ENCODE measurements at regions not wholly inside any gene's neighbourhood (a gene's known extent, or its start where the extent isn't known, plus 50 kb on each side); places are given as distances from the start of the nearest gene placed in this dataset.

DNA sequence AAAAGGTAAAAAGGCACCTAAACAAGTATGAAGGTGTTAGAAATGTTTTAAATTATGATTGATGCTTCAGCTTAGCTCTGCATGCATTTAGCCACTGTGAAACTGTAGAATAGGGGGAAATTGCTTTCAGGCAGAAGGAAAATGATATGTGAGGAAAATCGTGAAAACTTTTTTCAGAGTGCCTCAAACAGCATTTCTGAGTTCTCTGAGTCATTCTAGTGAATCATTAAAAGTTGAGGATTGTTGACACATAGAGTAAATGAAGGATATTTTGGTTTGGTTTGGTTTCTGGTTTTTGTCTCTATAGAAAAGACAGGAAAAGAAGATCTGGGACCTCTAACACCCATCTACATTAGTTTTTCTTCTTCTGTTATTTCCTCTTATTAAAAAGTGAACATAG, 332.5 kb upstream of the TRAM1L1 start:
- H3K9ac ChIP-seq (ENCODE audit: low read depth, low read length, poor library complexity): no peak overlapping the region
- no peak overlapping the region for H2AFZ ChIP-seq (ENCODE audit: low read length)
- no peaks in the 10 kb centered on the region for H3K9me3 ChIP-seq (replicated peaks in 1 of 2; ENCODE audit: control insufficient read depth in 2 of 2, insufficient read depth in 1 of 2, low read depth in 1 of 2, low read length in 2 of 2)
- H2BK120ac ChIP-seq (ENCODE audit: low read depth, low read length): no peak overlapping the region
- H2BK12ac ChIP-seq (ENCODE audit: low read length): no peak overlapping the region
- H4K8ac ChIP-seq (ENCODE audit: low read depth, low read length): no peak overlapping the region
- no CpG with 5 or more reads among the region's 1 CpG for WGBS, 2 donors (ENCODE audit: extremely low coverage in 2 of 2, insufficient read length in 2 of 2, insufficient replicate concordance in 1 of 2)
- H3K23ac ChIP-seq (ENCODE audit: low read depth, low read length, poor library complexity): no peak overlapping the region
- no peak overlapping the region for H2AK5ac ChIP-seq (ENCODE audit: low read depth, low read length)
- no peaks in the 10 kb centered on the region for H3K4me1 ChIP-seq (ENCODE audit: control insufficient read depth in 2 of 2, insufficient read depth in 1 of 2, low read depth in 1 of 2, low read length in 2 of 2)
- no peak overlapping the region for H2BK5ac ChIP-seq (ENCODE audit: low read length)
- H2BK15ac ChIP-seq (ENCODE audit: low read length): no peak overlapping the region
- H3K14ac ChIP-seq (ENCODE audit: low read length): no peak overlapping the region
- no peak overlapping the region for H3K27ac ChIP-seq (replicated peaks; ENCODE audit: low read length)
- no peak overlapping the region for H4K91ac ChIP-seq (ENCODE audit: low read depth, low read length, poor library complexity)
- H3K79me1 ChIP-seq (ENCODE audit: low read depth, low read length): no peaks in the 10 kb centered on the region
- no peak for DNase-seq (ENCODE audit: low spot score)
- no peaks in the 10 kb centered on the region for H3K36me3 ChIP-seq (replicated peaks in 1 of 2; ENCODE audit: control insufficient read depth in 2 of 2, insufficient read depth in 2 of 2, low read length in 2 of 2)
- no peak overlapping the region for H3K4ac ChIP-seq (ENCODE audit: low read length)
- H3K18ac ChIP-seq (ENCODE audit: low read length): no peak overlapping the region
- no peak overlapping the region for H3K4me2 ChIP-seq (ENCODE audit: insufficient read depth, low read length, poor library complexity, severe bottlenecking)
- no peaks in the 10 kb centered on the region for H3K27me3 ChIP-seq (ENCODE audit: control insufficient read depth in 3 of 3, insufficient read depth in 3 of 3, low read depth in 1 of 3, low read length in 3 of 3)
- no peak overlapping the region for H3K4me3 ChIP-seq (ENCODE audit: low read length in 2 of 2)

- Histone ChIP-seq H4K91ac (ENCODE audit: low read depth, low read length, poor library complexity) (no peak overlapping the region), H2AFZ (ENCODE audit: low read length) (no peak overlapping the region), H2BK15ac (ENCODE audit: low read length) (no peak overlapping the region), H2BK120ac (ENCODE audit: low read depth, low read length) (no peak overlapping the region), H3K9me3 (replicated peaks in 1 of 2; ENCODE audit: control insufficient read depth in 2 of 2, insufficient read depth in 1 of 2, low read depth in 1 of 2, low read length in 2 of 2) (no peaks in the 10 kb centered on the region), H3K4me1 (ENCODE audit: control insufficient read depth in 2 of 2, insufficient read depth in 1 of 2, low read depth in 1 of 2, low read length in 2 of 2) (no peaks in the 10 kb centered on the region), H2BK5ac (ENCODE audit: low read length) (no peak overlapping the region), H3K23ac (ENCODE audit: low read depth, low read length, poor library complexity) (no peak overlapping the region), H3K27ac (replicated peaks; ENCODE audit: low read length) (no peak overlapping the region), H3K14ac (ENCODE audit: low read length) (no peak overlapping the region), H4K8ac (ENCODE audit: low read depth, low read length) (no peak overlapping the region), H3K27me3 (ENCODE audit: control insufficient read depth in 3 of 3, insufficient read depth in 3 of 3, low read depth in 1 of 3, low read length in 3 of 3) (no peaks in the 10 kb centered on the region), H3K9ac (ENCODE audit: low read depth, low read length, poor library complexity) (no peak overlapping the region), H3K4me2 (ENCODE audit: insufficient read depth, low read length, poor library complexity, severe bottlenecking) (no peak overlapping the region), H3K4me3 (ENCODE audit: low read length in 2 of 2) (no peak overlapping the region), H3K4ac (ENCODE audit: low read length) (no peak overlapping the region), H3K79me1 (ENCODE audit: low read depth, low read length) (no peaks in the 10 kb centered on the region), H2BK12ac (ENCODE audit: low read length) (no peak overlapping the region), H3K18ac (ENCODE audit: low read length) (no peak overlapping the region), H3K36me3 (replicated peaks in 1 of 2; ENCODE audit: control insufficient read depth in 2 of 2, insufficient read depth in 2 of 2, low read length in 2 of 2) (no peaks in the 10 kb centered on the region), H2AK5ac (ENCODE audit: low read depth, low read length) (no peak overlapping the region)
- no peak for DNase-seq (ENCODE audit: low spot score)
- WGBS, 2 donors (ENCODE audit: extremely low coverage in 2 of 2, insufficient read length in 2 of 2, insufficient replicate concordance in 1 of 2): no CpG with 5 or more reads among the region's 1 CpG
Observed at GRCh38 chr4:117420948-117421347, 335.6 kb upstream of the TRAM1L1 start.

- no peaks in the 10 kb centered on the region for H3K27me3 ChIP-seq (ENCODE audit: control insufficient read depth in 3 of 3, insufficient read depth in 3 of 3, low read depth in 1 of 3, low read length in 3 of 3)
- no peak overlapping the region for H3K23ac ChIP-seq (ENCODE audit: low read depth, low read length, poor library complexity)
- H3K79me1 ChIP-seq (ENCODE audit: low read depth, low read length): no peaks in the 10 kb centered on the region
- no peak overlapping the region for H3K27ac ChIP-seq (replicated peaks; ENCODE audit: low read length)
- H3K14ac ChIP-seq (ENCODE audit: low read length): no peak overlapping the region
- no peak overlapping the region for H2BK120ac ChIP-seq (ENCODE audit: low read depth, low read length)
- H2BK12ac ChIP-seq (ENCODE audit: low read length): no peak overlapping the region
- H4K8ac ChIP-seq (ENCODE audit: low read depth, low read length): no peak overlapping the region
- no peak overlapping the region for H2AFZ ChIP-seq (ENCODE audit: low read length)
- no peak overlapping the region for H2BK5ac ChIP-seq (ENCODE audit: low read length)
- H3K4ac ChIP-seq (ENCODE audit: low read length): no peak overlapping the region
- no peak overlapping the region for H2BK15ac ChIP-seq (ENCODE audit: low read length)
- H3K9ac ChIP-seq (ENCODE audit: low read depth, low read length, poor library complexity): no peak overlapping the region
- H3K36me3 ChIP-seq (replicated peaks in 1 of 2; ENCODE audit: control insufficient read depth in 2 of 2, insufficient read depth in 2 of 2, low read length in 2 of 2): no peaks in the 10 kb centered on the region
- H3K9me3 ChIP-seq (replicated peaks in 1 of 2; ENCODE audit: control insufficient read depth in 2 of 2, insufficient read depth in 1 of 2, low read depth in 1 of 2, low read length in 2 of 2): no peaks in the 10 kb centered on the region
- no CpG with 5 or more reads among the region's 4 CpGs for WGBS, 2 donors (ENCODE audit: extremely low coverage in 2 of 2, insufficient read length in 2 of 2, insufficient replicate concordance in 1 of 2)
- H3K4me1 ChIP-seq (ENCODE audit: control insufficient read depth in 2 of 2, insufficient read depth in 1 of 2, low read depth in 1 of 2, low read length in 2 of 2): no peaks in the 10 kb centered on the region
- DNase-seq (ENCODE audit: low spot score): no peak
- H3K4me3 ChIP-seq (ENCODE audit: low read length in 2 of 2): no peak overlapping the region
- no peak overlapping the region for H3K4me2 ChIP-seq (ENCODE audit: insufficient read depth, low read length, poor library complexity, severe bottlenecking)
- no peak overlapping the region for H2AK5ac ChIP-seq (ENCODE audit: low read depth, low read length)
- H4K91ac ChIP-seq (ENCODE audit: low read depth, low read length, poor library complexity): no peak overlapping the region
- H3K18ac ChIP-seq (ENCODE audit: low read length): no peak overlapping the region
Observed at GRCh38 chr4:117421706-117422105, 336.3 kb upstream of the TRAM1L1 start.

DNA sequence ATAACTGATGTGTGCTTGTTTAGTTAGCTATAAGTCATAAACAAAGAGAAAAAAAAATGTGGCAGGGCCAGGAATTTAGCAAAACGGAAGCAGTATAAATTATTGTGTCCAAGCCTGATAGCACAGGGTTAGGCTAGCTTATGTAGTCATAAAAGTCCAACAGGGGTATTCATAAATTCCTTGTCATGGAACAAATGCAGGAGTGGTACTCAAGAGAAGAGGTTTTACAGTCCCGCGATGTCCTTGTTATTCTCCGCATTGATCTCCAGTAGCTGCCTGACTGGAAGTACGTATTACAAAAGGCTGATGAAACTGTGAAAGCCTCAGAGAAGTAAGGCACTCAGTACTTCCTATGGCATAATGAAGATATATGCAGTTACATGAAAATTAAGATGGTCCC, 336.9 kb upstream of the TRAM1L1 start:
- Histone ChIP-seq H3K4me2 (ENCODE audit: insufficient read depth, low read length, poor library complexity, severe bottlenecking) (no peak overlapping the region), H2BK5ac (ENCODE audit: low read length) (no peak overlapping the region), H4K91ac (ENCODE audit: low read depth, low read length, poor library complexity) (no peak overlapping the region), H3K14ac (ENCODE audit: low read length) (no peak overlapping the region), H2AFZ (ENCODE audit: low read length) (no peak overlapping the region), H3K9ac (ENCODE audit: low read depth, low read length, poor library complexity) (no peak overlapping the region), H3K36me3 (replicated peaks in 1 of 2; ENCODE audit: control insufficient read depth in 2 of 2, insufficient read depth in 2 of 2, low read length in 2 of 2) (no peaks in the 10 kb centered on the region), H3K79me1 (ENCODE audit: low read depth, low read length) (no peaks in the 10 kb centered on the region), H3K23ac (ENCODE audit: low read depth, low read length, poor library complexity) (no peak overlapping the region), H3K27ac (replicated peaks; ENCODE audit: low read length) (no peak overlapping the region), H2BK12ac (ENCODE audit: low read length) (no peak overlapping the region), H2BK120ac (ENCODE audit: low read depth, low read length) (no peak overlapping the region), H3K4me1 (ENCODE audit: control insufficient read depth in 2 of 2, insufficient read depth in 1 of 2, low read depth in 1 of 2, low read length in 2 of 2) (no peaks in the 10 kb centered on the region), H3K4ac (ENCODE audit: low read length) (no peak overlapping the region), H3K4me3 (ENCODE audit: low read length in 2 of 2) (no peak overlapping the region), H3K9me3 (replicated peaks in 1 of 2; ENCODE audit: control insufficient read depth in 2 of 2, insufficient read depth in 1 of 2, low read depth in 1 of 2, low read length in 2 of 2) (no peaks in the 10 kb centered on the region), H2AK5ac (ENCODE audit: low read depth, low read length) (no peak overlapping the region), H3K27me3 (ENCODE audit: control insufficient read depth in 3 of 3, insufficient read depth in 3 of 3, low read depth in 1 of 3, low read length in 3 of 3) (no peaks in the 10 kb centered on the region), H3K18ac (ENCODE audit: low read length) (no peak overlapping the region), H4K8ac (ENCODE audit: low read depth, low read length) (no peak overlapping the region), H2BK15ac (ENCODE audit: low read length) (no peak overlapping the region)
- no peak for DNase-seq (ENCODE audit: low spot score)
- no CpG with 5 or more reads among the region's 5 CpGs for WGBS, 2 donors (ENCODE audit: extremely low coverage in 2 of 2, insufficient read length in 2 of 2, insufficient replicate concordance in 1 of 2)

Data from neuronal stem cell (in vitro differentiated cells).